Fibroblast of the aortic adventitia (primary cell): ENCODE measurements at regions not wholly inside any gene's neighbourhood (a gene's known extent, or its start where the extent isn't known, plus 50 kb on each side); places are given as distances from the start of the nearest gene placed in this dataset.

ENCODE experiments used
- DNase-seq: peaks from one replicate; pipeline ENCODE4 v3.0.0-alpha.2; 2010; ENCODE audit warnings: low read depth
- H3K4me3 ChIP-seq: 2 replicates; pipeline ENCODE4 v1.5.1; 2011; ENCODE audit warnings: low read depth, mild to moderate bottlenecking, control low read depth, low read length, moderate library complexity
- CTCF ChIP-seq: IDR thresholded peaks from 2 replicates; pipeline ENCODE4 v1.5.1; 2011; ENCODE audit warnings: mild to moderate bottlenecking, low read length, control low read depth, inconsistent platforms; ENCODE audit not compliant: insufficient read depth

GRCh38 chr4:20532871-20533870 lies 167.1 kb upstream of the PACRGL start:
- peak; percentile 50 for DNase-seq
- no peak for TF ChIP-seq CTCF
- H3K4me3 ChIP-seq, result no peak overlapping the region

- H3K4me3 ChIP-seq, result no peak overlapping the region
- DNase-seq, result no peak
- no peak for TF ChIP-seq CTCF
Observed at GRCh38 chr4:20538905-20539304, 161.4 kb upstream of the PACRGL start.

GRCh38 chr4:20543131-20543530 lies 157.1 kb upstream of the PACRGL start:
- DNase-seq, result peak; percentile 27
- TF ChIP-seq CTCF, result no peak
- no peak overlapping the region for H3K4me3 ChIP-seq

GRCh38 chr4:20544645-20545044 lies 155.6 kb upstream of the PACRGL start:
- peak; percentile 76 for DNase-seq
- H3K4me3 ChIP-seq, result no peak overlapping the region
- peak; percentile 59 for TF ChIP-seq CTCF

- no peak overlapping the region for H3K4me3 ChIP-seq
- no peak for TF ChIP-seq CTCF
- no peak for DNase-seq
Observed at GRCh38 chr4:20552004-20552403, 148.3 kb upstream of the PACRGL start.

- no peak overlapping the region for H3K4me3 ChIP-seq
- DNase-seq, result no peak
- TF ChIP-seq CTCF, result no peak
Observed at GRCh38 chr4:20554134-20554533, 146.1 kb upstream of the PACRGL start.
